ENCODE measurements at regions not wholly inside any gene's neighbourhood (a gene's known extent, or its start where the extent isn't known, plus 50 kb on each side); places are given as distances from the start of the nearest gene placed in this dataset.
A peak's percentile ranks its signal among the peaks of the same experiment; 100 is the strongest.

DNA sequence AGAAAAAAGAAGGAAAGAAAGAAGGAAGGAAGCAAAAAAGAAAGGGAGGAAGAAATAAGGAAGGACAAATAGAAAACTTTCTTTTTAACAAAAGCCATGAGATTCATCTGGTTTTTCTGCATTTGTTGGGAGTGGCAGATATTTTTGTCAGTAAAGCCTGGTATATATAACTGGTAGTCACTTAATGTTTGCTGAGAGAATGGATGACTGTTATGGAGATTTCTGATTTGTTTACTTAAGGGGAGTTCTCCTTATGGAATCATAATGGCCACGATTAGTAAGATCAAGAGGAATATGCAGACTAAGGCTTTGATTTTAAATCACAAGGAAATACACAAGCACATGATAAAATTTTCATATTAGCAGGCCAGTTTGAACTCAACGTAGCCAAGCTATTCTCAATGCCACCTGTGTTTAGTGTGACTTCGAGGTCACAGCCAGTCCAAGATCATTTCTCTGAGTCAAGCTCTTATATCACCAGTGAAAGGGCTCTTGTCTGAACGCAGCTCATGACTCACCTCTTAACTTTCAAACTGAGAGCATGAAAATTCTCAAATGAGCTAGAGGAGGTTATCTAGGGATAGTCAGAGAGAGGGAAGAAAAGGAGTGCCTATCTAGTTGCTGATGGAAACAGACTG is 445.1 kb upstream of the ZMIZ1 start:
- intact Hi-C loops (cut with DNase I): no loop called here
- Histone ChIP-seq H3K4me3 (replicated peaks in 1 of 3) (no peak overlapping the region), H3K27ac (peak overlapping the region; percentile 18 to 31 (median 26)), H3K9me3 (no peaks in the 10 kb centered on the region), H3K36me3 (no peaks in the 10 kb centered on the region), H3K27me3 (no peaks in the 10 kb centered on the region), H3K4me1 (peaks cover 5 to 11% of the 10 kb centered on the region in 2 donors)
- WGBS, 2 donors: 35 to 36% methylated on average over 4 of the region's 4 CpGs
- TF ChIP-seq POLR2A (IDR thresholded peaks at IDR 0.05): no peak
- TF ChIP-seq, protein P1, sequence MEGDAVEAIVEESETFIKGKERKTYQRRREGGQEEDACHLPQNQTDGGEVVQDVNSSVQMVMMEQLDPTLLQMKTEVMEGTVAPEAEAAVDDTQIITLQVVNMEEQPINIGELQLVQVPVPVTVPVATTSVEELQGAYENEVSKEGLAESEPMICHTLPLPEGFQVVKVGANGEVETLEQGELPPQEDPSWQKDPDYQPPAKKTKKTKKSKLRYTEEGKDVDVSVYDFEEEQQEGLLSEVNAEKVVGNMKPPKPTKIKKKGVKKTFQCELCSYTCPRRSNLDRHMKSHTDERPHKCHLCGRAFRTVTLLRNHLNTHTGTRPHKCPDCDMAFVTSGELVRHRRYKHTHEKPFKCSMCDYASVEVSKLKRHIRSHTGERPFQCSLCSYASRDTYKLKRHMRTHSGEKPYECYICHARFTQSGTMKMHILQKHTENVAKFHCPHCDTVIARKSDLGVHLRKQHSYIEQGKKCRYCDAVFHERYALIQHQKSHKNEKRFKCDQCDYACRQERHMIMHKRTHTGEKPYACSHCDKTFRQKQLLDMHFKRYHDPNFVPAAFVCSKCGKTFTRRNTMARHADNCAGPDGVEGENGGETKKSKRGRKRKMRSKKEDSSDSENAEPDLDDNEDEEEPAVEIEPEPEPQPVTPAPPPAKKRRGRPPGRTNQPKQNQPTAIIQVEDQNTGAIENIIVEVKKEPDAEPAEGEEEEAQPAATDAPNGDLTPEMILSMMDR (IDR thresholded peaks at IDR 0.05): no peak
- peak; percentile 56 to 58 for DNase-seq

DNA sequence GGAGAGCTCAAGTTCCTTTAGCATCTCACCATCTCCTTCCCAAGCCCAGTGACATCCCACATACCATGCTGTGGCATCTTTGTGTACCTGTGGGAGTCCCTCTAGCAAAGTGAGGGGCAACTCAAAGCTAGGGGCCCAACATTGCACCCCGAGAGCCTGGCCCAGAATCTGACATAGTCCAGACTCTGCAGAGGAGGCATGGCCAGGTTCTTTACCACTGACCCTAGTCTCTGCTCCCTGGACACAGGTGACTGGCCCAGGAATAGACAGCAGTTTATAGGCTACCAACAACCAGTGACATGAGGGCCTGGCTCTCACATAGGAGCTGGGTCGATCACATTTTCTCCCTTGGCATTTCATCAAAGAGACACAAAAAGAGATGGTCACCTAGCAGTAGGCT is 444.0 kb upstream of the ZMIZ1 start:
- H3K4me3 ChIP-seq (replicated peaks in 1 of 3): no peak overlapping the region
- H3K36me3 ChIP-seq: no peaks in the 10 kb centered on the region
- WGBS, 2 donors: 83 to 89% methylated on average over 2 of the region's 2 CpGs
- H3K27ac ChIP-seq: peak overlapping the region in 2 of 3 donors; percentile 18 to 48
- TF ChIP-seq POLR2A (IDR thresholded peaks at IDR 0.05): no peak
- TF ChIP-seq, protein P1 (IDR thresholded peaks at IDR 0.05): no peak
- H3K4me1 ChIP-seq: peaks cover 5 to 11% of the 10 kb centered on the region in 2 donors
- DNase-seq: no peak
- intact Hi-C loops (cut with DNase I): no loop called here
- no peaks in the 10 kb centered on the region for H3K27me3 ChIP-seq
- no peaks in the 10 kb centered on the region for H3K9me3 ChIP-seq

DNA sequence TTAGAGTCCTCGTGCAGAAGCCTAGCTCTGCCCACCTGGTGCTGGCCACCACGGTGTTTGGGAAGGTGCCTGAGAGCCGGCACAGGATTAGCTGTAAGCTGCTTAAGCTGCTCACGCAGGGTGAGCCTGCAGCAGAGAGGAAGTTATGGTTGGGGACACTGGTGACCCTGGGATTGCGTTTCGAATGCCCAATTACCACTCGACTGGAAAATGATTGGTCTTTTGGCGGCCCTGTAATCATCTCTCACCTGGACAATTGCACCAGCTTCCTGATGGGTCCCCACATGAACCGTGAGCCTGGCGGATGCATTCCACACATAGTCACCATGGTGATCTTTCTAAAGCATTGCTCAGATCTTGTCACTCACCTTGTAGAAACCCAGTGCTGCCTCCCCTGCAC is 442.3 kb upstream of the ZMIZ1 start:
- peaks cover 5 to 11% of the 10 kb centered on the region in 2 donors for H3K4me1 ChIP-seq
- H3K27ac ChIP-seq: no peak overlapping the region
- no peaks in the 10 kb centered on the region for H3K9me3 ChIP-seq
- TF ChIP-seq, protein P1 (IDR thresholded peaks at IDR 0.05): no peak
- no peak for TF ChIP-seq POLR2A (IDR thresholded peaks at IDR 0.05)
- H3K27me3 ChIP-seq: no peaks in the 10 kb centered on the region
- no peak for DNase-seq
- H3K36me3 ChIP-seq: no peaks in the 10 kb centered on the region
- intact Hi-C loops (cut with DNase I): no loop called here
- no peak overlapping the region for H3K4me3 ChIP-seq (replicated peaks in 1 of 3)
- WGBS, 2 donors: 78 to 88% methylated on average over 10 of the region's 10 CpGs

DNA sequence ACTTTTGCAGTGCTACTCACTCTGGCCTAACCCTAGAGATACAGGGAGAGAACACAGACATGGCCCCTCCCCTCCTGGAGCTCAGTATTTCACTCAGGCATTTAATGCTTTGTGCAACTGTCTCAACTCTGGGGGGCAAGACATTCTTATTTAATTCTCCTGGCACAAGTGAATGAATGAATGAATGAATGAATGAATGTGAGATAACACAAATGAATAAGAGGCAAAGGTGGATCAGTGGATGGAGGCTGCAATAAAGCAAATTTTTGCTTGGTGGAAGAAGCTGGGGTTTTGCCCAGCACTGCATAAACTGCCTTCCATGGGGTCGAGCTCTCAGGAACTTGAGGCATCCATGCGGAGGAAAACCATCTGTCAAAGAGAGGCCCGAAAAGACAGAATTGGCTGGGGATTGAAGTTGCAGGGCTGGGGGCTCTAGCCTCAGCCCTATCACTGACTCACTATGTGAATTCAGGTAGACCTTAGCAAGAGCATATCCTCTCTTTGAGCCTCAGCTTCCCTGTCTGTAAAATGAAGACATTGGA is 441.4 kb upstream of the ZMIZ1 start:
- intact Hi-C loops (cut with DNase I): no loop called here
- 78 to 87% methylated on average over 3 of the region's 3 CpGs for WGBS, 2 donors
- no peaks in the 10 kb centered on the region for H3K9me3 ChIP-seq

DNA sequence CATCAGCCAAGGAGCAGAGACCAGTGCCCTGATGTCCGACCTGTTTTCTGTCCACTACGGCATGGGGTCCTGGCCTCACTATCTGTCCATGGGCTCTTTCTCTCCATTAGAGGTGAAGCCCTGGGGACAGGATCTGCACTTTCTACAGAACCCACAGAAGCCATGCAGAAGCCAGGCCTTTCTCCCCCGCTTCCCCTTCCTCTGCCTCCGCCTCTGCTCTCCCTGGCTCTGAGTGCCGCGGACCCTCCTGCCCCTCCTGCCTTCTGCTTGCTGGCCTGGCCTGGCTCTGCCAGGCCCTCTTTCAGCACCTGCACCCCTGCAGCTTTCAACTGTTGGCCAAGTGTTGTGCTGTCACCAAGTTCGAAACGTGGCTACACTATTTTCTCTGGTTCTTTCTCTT is 439.8 kb upstream of the ZMIZ1 start:
- Histone ChIP-seq H3K4me1 (peaks cover 5 to 7% of the 10 kb centered on the region in 2 donors), H3K27me3 (no peaks in the 10 kb centered on the region), H3K36me3 (no peaks in the 10 kb centered on the region), H3K27ac (no peak overlapping the region), H3K9me3 (no peaks in the 10 kb centered on the region), H3K4me3 (replicated peaks in 1 of 3) (no peak overlapping the region)
- WGBS, 2 donors: 84 to 88% methylated on average over 8 of the region's 8 CpGs
- TF ChIP-seq, protein P1 (IDR thresholded peaks at IDR 0.05): no peak
- TF ChIP-seq POLR2A (IDR thresholded peaks at IDR 0.05): no peak
- no peak for DNase-seq
- intact Hi-C loops (cut with DNase I): no loop called here

More for the DNA sequence above, 441.4 kb upstream of the ZMIZ1 start:
- H3K4me1 ChIP-seq: peaks cover 5 to 11% of the 10 kb centered on the region in 2 donors
- H3K36me3 ChIP-seq: no peaks in the 10 kb centered on the region
- no peak for DNase-seq
- H3K4me3 ChIP-seq (replicated peaks in 1 of 3): no peak overlapping the region
- no peak for TF ChIP-seq POLR2A (IDR thresholded peaks at IDR 0.05)
- TF ChIP-seq, protein P1 (IDR thresholded peaks at IDR 0.05): no peak
- no peak overlapping the region for H3K27ac ChIP-seq
- H3K27me3 ChIP-seq: no peaks in the 10 kb centered on the region

Data from thyroid gland (tissue), 4 donors.